ENCODE measurements at regions not wholly inside any gene's neighbourhood (a gene's known extent, or its start where the extent isn't known, plus 50 kb on each side); places are given as distances from the start of the nearest gene placed in this dataset.
"Not testable (repeated sequence)": the region's sequence is repeated elsewhere in the genome, so short reads cannot be mapped to it uniquely, and the experiment has no call there.

- DNase-seq = no peak
Measured at GRCh38 chr1:229710746-229711145, 84.7 kb downstream of the URB2 start.

GRCh38 chr1:229714306-229714705, 88.3 kb downstream of the URB2 start:
- DNase-seq = no peak

DNA sequence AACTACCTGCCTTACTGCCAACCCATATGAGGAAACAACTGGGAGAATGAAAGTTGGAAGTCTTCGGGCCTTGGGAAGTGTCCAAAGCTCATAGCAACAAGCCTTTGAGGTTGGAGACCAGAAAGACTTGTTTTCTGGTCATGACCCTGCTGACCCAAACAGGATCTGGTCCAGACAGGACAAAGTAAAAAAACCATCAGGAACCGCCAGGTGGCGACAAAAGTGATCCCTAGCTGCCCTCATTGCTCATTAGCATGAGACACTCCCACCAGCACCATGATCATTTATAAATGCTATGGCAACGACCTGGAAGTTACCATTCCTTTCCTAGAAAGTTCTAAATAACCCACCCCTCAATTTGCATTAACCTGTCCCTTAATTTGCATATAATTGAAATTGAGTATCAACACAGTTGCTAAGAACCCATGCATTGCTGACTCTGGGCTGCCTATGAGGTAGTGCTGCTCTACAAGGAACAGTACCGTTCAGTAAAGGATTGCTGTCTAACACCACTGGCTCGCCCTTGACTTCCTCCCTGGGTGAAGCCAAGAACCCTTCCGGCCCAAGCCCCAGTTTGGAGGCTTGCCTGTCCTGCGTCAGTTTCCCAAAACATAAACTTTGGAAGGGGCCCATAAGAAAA, 89.0 kb downstream of the URB2 start:
- no peak for DNase-seq

- no peak for DNase-seq
Measured at GRCh38 chr1:229716069-229716468, 90.0 kb downstream of the URB2 start.

- no peak for DNase-seq
Measured at GRCh38 chr1:229716704-229717103, 90.7 kb downstream of the URB2 start.

DNA sequence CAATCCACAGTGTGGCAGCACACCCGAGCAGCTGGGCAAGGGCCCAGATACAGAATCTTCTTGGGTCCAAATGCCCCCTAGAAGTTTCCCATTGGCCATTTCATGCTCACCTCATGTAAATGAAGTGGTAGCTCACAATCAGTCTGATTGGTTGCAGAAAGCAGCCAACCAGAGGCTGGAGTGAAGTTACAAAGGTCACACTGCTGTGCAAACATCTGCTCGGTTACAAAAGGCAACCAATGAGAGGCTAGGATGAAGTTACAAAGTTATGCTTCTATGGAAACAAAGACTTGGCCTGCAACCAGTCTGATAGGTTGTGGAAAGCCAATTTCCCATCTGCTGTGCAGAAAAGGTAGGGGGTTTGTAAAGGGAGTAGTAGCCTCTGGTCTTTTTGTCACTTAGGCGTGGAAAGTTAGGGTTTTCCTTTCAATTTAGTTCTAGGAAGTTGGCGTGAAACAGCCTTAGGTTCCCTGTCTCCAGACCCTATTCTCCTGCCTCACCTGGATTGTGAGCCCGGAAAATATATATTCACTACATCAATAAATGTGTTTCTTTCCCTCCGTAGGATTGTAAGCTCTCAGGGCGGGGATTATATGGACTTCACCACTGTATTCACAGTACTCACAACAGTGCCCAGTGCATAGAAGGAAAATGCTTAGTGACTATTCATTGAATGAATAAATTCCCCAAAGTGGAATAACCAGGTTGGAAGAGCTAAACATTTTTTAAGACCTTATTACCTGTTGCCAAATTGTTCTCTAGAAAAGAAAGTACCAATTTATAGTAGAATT, 91.9 kb downstream of the URB2 start:
- DNase-seq = no peak

DNA sequence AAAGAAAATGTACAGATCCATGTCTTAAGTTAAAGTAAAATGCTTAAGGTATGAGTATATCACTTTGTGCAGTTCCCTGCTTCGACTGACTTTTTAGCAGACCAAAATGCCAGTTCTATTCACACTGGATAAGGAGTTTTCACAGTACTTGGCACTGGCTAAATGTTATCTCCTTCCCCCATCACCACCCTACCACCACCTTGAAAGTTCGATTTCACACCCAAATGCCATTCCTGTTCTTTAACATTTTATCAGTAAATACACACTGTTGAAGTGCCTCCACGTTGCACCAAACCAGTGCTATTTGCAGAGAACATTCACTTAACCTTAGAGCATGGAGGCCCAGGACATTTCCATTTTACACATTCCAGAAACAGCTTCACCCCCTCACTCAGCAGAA, 100.0 kb downstream of the URB2 start:
- no peak for DNase-seq

DNA sequence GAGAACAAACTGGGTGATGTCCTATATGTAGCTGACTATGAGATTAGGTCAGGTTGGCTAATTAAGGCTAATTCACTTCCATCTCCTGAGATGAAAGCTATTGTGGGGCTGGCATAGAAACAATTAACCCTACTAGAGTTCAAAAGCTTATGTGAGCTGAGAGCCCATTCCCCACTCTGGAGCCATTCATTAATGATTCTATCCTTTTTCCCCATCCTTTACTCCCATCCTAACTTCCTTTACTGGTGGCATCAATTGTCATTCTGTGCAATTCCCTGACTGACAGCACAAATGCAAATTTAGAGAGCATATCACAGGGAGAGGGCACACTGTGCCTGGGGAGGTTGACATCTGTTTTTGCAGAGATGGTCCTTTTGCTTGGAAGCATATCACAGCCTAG, 103.9 kb downstream of the URB2 start:
- no peak for DNase-seq

GRCh38 chr1:229730573-229730972, 104.5 kb downstream of the URB2 start:
- no peak for DNase-seq

- DNase-seq = no peak
Measured at GRCh38 chr1:229732061-229732460, 106.0 kb downstream of the URB2 start.

- DNase-seq = no peak
Measured at GRCh38 chr1:229736376-229736775, 110.3 kb downstream of the URB2 start.

DNA sequence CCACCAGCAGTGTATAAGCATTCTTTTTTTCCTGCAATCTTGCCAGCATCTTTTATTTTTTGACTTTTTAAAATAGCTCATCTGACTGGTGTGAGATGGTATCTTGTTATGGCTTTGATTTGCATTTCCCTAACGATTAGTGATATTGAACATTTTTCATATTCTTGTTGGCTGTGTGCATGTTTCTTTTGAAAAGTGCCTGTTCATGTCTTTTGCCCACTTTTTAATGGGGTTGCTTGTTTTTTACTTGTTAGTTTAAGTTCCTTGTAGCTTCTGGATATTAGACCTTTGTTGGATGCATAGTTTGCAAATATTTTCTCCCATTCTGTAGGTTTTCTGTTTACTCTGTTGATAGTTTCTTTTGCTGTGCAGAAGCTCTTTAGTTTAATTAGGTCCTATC, 116.6 kb downstream of the URB2 start:
- not testable (repeated sequence) for DNase-seq

- no peak for DNase-seq
Measured at GRCh38 chr1:229749992-229750391, 123.9 kb downstream of the URB2 start.

DNA sequence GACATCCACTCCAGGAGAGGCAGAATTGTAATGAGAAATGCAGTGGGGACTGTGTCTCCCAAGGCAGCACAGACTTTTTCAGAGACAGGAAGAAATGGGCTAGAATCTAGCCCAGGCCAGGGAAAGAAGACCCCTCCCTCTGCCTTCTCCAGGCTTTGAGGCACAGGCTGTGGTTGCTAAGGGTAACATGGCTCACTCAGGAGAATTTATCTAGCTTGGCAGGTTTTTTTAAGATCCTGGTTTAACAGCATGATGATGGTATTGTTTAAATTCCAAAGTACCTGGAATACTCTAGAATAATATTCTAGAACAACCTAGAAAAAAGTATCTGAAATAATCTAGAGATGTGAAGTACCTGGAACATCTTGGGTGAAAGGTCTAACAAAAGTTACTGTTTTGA, 125.6 kb downstream of the URB2 start:
- no peak for DNase-seq

GRCh38 chr1:229752679-229753078, 126.6 kb downstream of the URB2 start:
- no peak for DNase-seq

- DNase-seq = peak in 1 of 6 experiments; percentile 24
Measured at GRCh38 chr1:229753764-229754551, 127.9 kb downstream of the URB2 start.

- no peak for DNase-seq
Measured at GRCh38 chr1:229756666-229757065, 130.6 kb downstream of the URB2 start.

DNA sequence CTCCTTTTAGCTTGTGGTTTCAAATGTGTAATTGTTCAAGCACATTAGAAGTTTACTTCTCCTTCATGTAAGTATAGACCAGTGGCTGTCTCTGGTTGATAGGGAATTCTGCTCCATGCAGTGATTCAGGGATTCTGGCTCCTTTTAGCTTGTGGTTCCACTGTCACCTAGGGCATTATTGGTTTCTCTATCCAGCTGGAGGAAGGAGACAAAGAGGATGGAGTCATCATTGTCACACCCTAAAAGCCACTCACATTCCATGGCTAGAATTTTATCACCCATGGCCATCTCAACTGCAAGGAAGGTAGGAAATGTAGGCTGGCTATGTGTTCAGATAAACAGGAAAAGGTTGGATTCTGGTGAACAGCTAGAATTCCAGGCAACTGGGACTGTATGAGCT, 131.2 kb downstream of the URB2 start:
- no peak for DNase-seq

- no peak for DNase-seq
Measured at GRCh38 chr1:229758101-229759036, 132.3 kb downstream of the URB2 start.

- DNase-seq = no peak
Measured at GRCh38 chr1:229759037-229759435, 133.0 kb downstream of the URB2 start.

- no peak for DNase-seq
Measured at GRCh38 chr1:229759586-229759985, 133.5 kb downstream of the URB2 start.

- DNase-seq = no peak
Measured at GRCh38 chr1:229760478-229760996, 134.5 kb downstream of the URB2 start.

All from stimulated activated naive CD4-positive, alpha-beta T cell (primary cell).